ENCODE measurements at regions not wholly inside any gene's neighbourhood (a gene's known extent, or its start where the extent isn't known, plus 50 kb on each side); places are given as distances from the start of the nearest gene placed in this dataset.
A peak's percentile ranks its signal among the peaks of the same experiment; 100 is the strongest.
"Not testable (repeated sequence)": the region's sequence is repeated elsewhere in the genome, so short reads cannot be mapped to it uniquely, and the experiment has no call there.

DNA sequence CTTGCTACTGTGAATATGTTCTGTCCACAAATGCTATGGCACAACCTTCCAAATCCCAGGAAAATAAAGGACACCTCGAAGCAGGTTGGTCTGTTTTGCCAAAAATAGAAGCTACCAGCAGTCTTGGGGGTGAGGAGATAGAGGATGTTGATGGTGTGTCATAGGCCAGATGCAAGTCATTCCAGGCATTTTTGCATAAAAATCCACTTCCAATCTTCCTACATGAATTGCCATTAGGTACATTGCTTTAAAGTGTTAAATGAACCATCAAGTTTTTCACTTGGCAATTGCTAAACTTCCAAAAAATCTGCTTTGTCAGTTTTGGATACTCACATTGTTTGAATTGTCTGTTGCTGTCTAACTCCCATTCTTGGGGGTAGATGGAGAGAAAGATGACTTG is 295.4 kb downstream of the MYCN start:
- FAIRE-seq, result no peak
- DNase-seq (ENCODE audit: low spot score in 2 of 2), result no peak

GRCh38 chr2:16235291-16235690 is 294.9 kb downstream of the MYCN start:
- not testable (repeated sequence) for FAIRE-seq; DNase-seq (ENCODE audit: low spot score in 2 of 2)

GRCh38 chr2:16228951-16229350 is 288.6 kb downstream of the MYCN start:
- DNase-seq (ENCODE audit: low spot score in 2 of 2) (no peak), FAIRE-seq (no peak)

DNA sequence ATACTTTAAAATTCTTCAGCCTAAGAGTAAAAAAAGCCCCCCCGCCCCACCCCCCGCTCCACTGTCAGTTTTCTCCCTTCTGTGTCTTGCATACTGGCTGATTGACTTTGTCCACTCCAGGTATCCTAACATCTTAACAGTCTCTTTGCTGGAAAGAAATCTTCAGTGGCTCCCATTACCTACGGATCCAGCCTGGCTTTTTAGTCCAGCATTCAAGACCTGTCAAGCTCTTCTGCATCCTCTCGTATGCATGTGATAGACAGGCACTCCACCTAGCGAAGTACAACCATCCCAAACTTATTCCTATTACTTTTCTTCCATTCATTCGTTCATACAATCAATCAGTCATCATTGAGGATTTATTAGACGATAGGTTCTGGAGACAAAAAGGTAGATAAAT is 288.1 kb downstream of the MYCN start:
- DNase-seq (ENCODE audit: low spot score in 2 of 2), result no peak
- FAIRE-seq, result no peak

GRCh38 chr2:16227811-16228462 is 287.6 kb downstream of the MYCN start:
- no peak for FAIRE-seq
- no peak for DNase-seq (ENCODE audit: low spot score in 2 of 2)

- DNase-seq (ENCODE audit: low spot score in 2 of 2) (peak in 1 of 2 donors; percentile 55), FAIRE-seq (no peak)
Observed at GRCh38 chr2:16226943-16227664, 286.8 kb downstream of the MYCN start.

- no peak for FAIRE-seq
- no peak for DNase-seq (ENCODE audit: low spot score in 2 of 2)
Observed at GRCh38 chr2:16226381-16226780, 286.0 kb downstream of the MYCN start.

GRCh38 chr2:16225545-16225944 is 285.2 kb downstream of the MYCN start:
- DNase-seq (ENCODE audit: low spot score in 2 of 2) (no peak), FAIRE-seq (no peak)

GRCh38 chr2:16225071-16225470 is 284.7 kb downstream of the MYCN start:
- no peak for DNase-seq (ENCODE audit: low spot score in 2 of 2)
- no peak for FAIRE-seq

- FAIRE-seq (no peak), DNase-seq (ENCODE audit: low spot score in 2 of 2) (no peak)
Observed at GRCh38 chr2:16224298-16225045, 284.1 kb downstream of the MYCN start.

GRCh38 chr2:16223841-16224177 is 283.5 kb downstream of the MYCN start:
- no peak for DNase-seq (ENCODE audit: low spot score in 2 of 2)
- FAIRE-seq, result no peak

DNA sequence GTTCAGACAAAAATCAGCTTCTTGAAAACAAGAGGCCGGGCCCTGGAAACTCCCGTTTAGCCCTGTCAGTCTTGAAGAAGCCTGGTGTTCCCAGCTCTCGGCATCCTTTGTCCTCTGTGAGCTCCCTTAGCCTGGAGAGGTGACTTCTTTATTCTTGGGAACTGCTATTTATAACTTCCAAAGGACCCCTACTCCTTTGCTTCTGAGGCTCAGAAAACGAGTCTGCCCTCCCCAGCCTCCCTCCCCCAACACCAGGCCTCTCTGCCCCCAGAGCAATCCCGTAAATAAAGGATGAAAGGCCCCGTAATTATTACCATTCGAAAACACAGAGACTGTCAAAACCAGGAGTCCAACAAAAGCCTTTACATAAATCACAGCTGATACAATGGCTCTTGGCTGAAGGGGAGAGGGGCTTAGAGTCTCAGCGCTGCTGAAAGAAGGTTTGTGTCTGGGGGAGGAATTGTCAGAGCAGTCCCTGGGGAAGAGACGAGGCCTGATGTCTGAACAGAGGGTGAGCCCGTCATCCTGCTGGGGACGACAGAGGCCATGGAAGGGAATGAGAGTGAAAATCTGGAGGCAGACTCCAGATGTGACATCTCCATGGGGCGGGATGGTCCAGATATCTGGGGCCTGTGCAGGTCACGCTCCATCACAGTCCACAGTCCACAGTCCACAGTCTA is 283.0 kb downstream of the MYCN start:
- FAIRE-seq (no peak), DNase-seq (ENCODE audit: low spot score in 2 of 2) (no peak)

GRCh38 chr2:16222326-16222725 is 282.0 kb downstream of the MYCN start:
- DNase-seq (ENCODE audit: low spot score in 2 of 2) (no peak), FAIRE-seq (no peak)

GRCh38 chr2:16221461-16222010 is 281.2 kb downstream of the MYCN start:
- DNase-seq (ENCODE audit: low spot score in 2 of 2) (no peak), FAIRE-seq (no peak)

- FAIRE-seq (no peak), DNase-seq (ENCODE audit: low spot score in 2 of 2) (no peak)
Observed at GRCh38 chr2:16219292-16219975, 279.1 kb downstream of the MYCN start.

DNA sequence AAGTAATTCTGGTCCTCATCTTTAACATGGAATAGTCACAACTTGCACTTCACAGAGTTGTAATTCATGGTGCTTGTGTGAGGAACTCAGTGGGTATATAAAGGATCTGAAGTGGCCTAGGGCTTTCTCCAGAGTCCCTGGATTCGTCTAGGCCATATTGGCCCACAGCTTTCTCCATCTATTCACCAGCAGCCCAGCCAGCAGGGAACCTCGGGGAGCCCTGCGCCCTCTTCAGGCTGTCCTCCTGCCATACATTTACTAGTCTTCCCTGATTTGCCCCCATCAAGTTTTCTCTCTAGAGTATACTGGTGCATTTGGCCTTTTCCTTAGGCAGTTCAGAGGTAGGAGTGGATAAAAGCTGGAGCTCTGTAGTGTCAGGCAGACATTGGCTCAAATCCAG is 278.3 kb downstream of the MYCN start:
- DNase-seq (ENCODE audit: low spot score in 2 of 2), result no peak
- FAIRE-seq, result no peak

GRCh38 chr2:16218161-16218560 is 277.8 kb downstream of the MYCN start:
- no peak for FAIRE-seq

GRCh38 chr2:16217741-16218140 is 277.4 kb downstream of the MYCN start:
- DNase-seq (ENCODE audit: low spot score in 2 of 2), result not testable (repeated sequence)

More at GRCh38 chr2:16218161-16218560, 277.8 kb downstream of the MYCN start:
- DNase-seq (ENCODE audit: low spot score in 2 of 2), result no peak

DNA sequence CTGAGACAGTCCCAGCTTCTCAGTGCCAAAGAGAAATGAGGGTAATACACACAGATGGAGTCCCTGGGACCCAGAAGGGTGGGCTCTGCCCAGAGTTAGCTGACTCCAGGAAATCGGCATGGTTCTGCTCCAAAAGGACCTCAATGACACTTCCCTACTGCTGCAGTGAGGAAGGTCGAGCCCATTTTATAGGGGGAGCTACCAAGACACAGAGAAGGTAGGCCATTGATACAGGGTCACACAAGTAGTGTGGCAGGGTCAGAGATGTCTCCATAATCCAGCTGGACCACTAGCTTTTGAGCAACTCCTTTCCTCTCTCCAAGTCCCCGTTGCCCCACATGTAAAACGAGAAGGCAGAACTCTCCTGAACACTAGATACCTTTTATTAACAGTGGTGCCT is 276.9 kb downstream of the MYCN start:
- no peak for FAIRE-seq

More at GRCh38 chr2:16217741-16218140, 277.4 kb downstream of the MYCN start:
- not testable (repeated sequence) for FAIRE-seq

DNA sequence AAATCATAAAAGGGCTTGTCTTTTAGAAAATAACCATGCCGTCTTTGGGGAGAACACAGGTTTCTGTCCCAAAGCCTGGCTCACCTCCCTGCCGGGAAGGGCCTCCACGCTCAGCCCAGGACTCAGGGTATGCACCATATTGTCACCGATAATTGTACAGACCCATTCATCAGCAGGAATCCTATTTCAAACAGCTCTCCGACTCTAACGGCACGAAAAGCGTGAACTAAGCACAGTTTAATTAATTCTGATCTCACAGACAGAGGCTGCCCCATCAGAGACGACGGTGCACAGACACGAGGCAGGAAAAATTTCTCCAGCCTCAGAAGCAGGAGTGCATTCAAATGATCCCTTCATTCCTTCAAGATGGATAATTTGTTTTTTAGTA is 276.2 kb downstream of the MYCN start:
- DNase-seq (ENCODE audit: low spot score in 2 of 2) (no peak), FAIRE-seq (no peak)

More for the DNA sequence above, 276.9 kb downstream of the MYCN start:
- DNase-seq (ENCODE audit: low spot score in 2 of 2), result no peak
